K562 (cell line): ENCODE measurements at regions not wholly inside any gene's neighbourhood (a gene's known extent, or its start where the extent isn't known, plus 50 kb on each side); places are given as distances from the start of the nearest gene placed in this dataset.

Experiments used
- DIDO1 ChIP-seq: fragments of 450-650 bp; IDR thresholded peaks from 2 replicates; pipeline ENCODE4 v1.6.1; 2016; ENCODE audit warnings: low read depth, missing biosample characterization, missing genetic modification characterization
- GTF2F1 ChIP-seq: IDR thresholded peaks from 2 replicates; pipeline ENCODE4 v1.6.1; 2011; ENCODE audit warnings: low read depth, low read length, improper control_type of control experiment
- NCOR1 ChIP-seq: fragments of 450-650 bp; IDR thresholded peaks from 2 replicates; pipeline ENCODE4 v1.6.1; 2016; ENCODE audit warnings: mild to moderate bottlenecking, moderate library complexity
- NRF1 ChIP-seq, 2 experiments: fragments of 450-650 bp; IDR thresholded peaks in 1 of 2; conservative IDR thresholded peaks in 1 of 2; 2 replicates each; pipeline ENCODE4 v1.6.1; 2014; ENCODE audit warnings: mild to moderate bottlenecking in 2 of 2
- SMARCA4 ChIP-seq: fragments of 450-650 bp; IDR thresholded peaks from 2 replicates; pipeline ENCODE4 v1.6.1; 2016
- TOE1 ChIP-seq, 2 experiments: fragments of 450-650 bp in 1 of 2; sonication (generic) in 1 of 2; formaldehyde crosslinking in 1 of 2; IDR thresholded peaks; 2 replicates each; pipeline versions ENCODE4 v1.7.1 to v1.8.0; 2016 to 2022; ENCODE audit warnings: borderline replicate concordance in 2 of 2, mild to moderate bottlenecking in 2 of 2, antibody characterized with exemption in 1 of 2, inconsistent platforms in 1 of 2, low read depth in 1 of 2, missing genetic modification reagents in 1 of 2, moderate library complexity in 1 of 2
- TF ChIP-seq, protein P1 (sequence below), 3 experiments: IDR thresholded peaks in 2 of 3; conservative IDR thresholded peaks in 1 of 3; 2 replicates each; pipeline ENCODE4 v1.5.1; 2011 to 2012; ENCODE audit warnings: low read length in 3 of 3, mild to moderate bottlenecking in 3 of 3, control low read depth in 2 of 3, improper control_type of control experiment in 1 of 3, inconsistent platforms in 1 of 3, low read depth in 1 of 3, mixed read lengths in 1 of 3, moderate library complexity in 1 of 3; ENCODE audit not compliant: insufficient read depth in 2 of 3

DNA sequence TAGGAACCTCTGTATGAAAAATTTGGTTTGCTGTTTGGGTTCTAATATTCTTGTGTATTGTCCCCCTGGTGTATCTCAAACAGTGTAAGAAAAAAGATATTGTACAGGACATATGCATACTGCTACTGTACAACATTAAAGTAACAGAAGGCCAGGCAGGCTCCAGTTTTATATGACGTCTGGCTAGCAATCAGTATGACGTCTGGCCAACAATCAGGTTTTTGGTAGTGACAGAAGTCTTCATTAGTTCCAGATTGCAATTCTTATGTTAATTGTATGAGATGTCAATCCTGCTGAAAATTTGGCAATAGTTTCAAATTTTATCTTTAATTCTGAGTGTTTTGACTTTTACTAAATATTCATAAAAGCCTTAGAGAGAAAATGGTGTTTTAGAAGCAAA is 67.9 kb upstream of the KCND2 start:
- TF ChIP-seq NRF1 (conservative IDR thresholded peaks at IDR 0.05 in 1 of 2, IDR thresholded peaks at IDR 0.05 in 1 of 2) (no peak), TOE1 (IDR thresholded peaks at IDR 0.05; ENCODE audit: borderline replicate concordance) (no peak), TOE1 (CRISPR knock-in tag; IDR thresholded peaks at IDR 0.05; ENCODE audit: borderline replicate concordance, low read depth) (no peak), SMARCA4 (no peak), GTF2F1 (no peak), DIDO1 (no peak), NCOR1 (no peak)
- TF ChIP-seq, protein P1, sequence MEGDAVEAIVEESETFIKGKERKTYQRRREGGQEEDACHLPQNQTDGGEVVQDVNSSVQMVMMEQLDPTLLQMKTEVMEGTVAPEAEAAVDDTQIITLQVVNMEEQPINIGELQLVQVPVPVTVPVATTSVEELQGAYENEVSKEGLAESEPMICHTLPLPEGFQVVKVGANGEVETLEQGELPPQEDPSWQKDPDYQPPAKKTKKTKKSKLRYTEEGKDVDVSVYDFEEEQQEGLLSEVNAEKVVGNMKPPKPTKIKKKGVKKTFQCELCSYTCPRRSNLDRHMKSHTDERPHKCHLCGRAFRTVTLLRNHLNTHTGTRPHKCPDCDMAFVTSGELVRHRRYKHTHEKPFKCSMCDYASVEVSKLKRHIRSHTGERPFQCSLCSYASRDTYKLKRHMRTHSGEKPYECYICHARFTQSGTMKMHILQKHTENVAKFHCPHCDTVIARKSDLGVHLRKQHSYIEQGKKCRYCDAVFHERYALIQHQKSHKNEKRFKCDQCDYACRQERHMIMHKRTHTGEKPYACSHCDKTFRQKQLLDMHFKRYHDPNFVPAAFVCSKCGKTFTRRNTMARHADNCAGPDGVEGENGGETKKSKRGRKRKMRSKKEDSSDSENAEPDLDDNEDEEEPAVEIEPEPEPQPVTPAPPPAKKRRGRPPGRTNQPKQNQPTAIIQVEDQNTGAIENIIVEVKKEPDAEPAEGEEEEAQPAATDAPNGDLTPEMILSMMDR (IDR thresholded peaks at IDR 0.05 in 2 of 3, conservative IDR thresholded peaks at IDR 0.05 in 1 of 3; ENCODE audit: insufficient read depth in 2 of 3, low read depth in 1 of 3, low read length in 3 of 3): no peak
